ENCODE measurements at regions not wholly inside any gene's neighbourhood (a gene's known extent, or its start where the extent isn't known, plus 50 kb on each side); places are given as distances from the start of the nearest gene placed in this dataset.

GRCh38 chr2:425243-425642, 137.4 kb upstream of the ALKAL2 start:
- Histone ChIP-seq H3K4me2 (ENCODE audit: insufficient read depth, low read length) (no peak overlapping the region), H3K79me2 (ENCODE audit: control insufficient read depth, insufficient read depth, low read length) (no peaks in the 10 kb centered on the region), H3K27ac (ENCODE audit: insufficient read depth, low read depth, low read length) (no peak overlapping the region), H3K9me1 (replicated peaks; ENCODE audit: control insufficient read depth, extremely low read depth, insufficient read depth, low read length) (no peaks in the 10 kb centered on the region), H3K4me1 (ENCODE audit: control insufficient read depth, extremely low read depth, insufficient read depth, low read length) (no peaks in the 10 kb centered on the region), H3K9me3 (replicated peaks; ENCODE audit: control insufficient read depth, insufficient read depth, low read length) (peaks cover 5% of the 10 kb centered on the region), H2AFZ (ENCODE audit: low read depth, low read length) (no peak overlapping the region), H3K9ac (replicated peaks; ENCODE audit: extremely low read depth, insufficient read depth, low read length) (no peak overlapping the region), H4K20me1 (replicated peaks; ENCODE audit: control insufficient read depth, extremely low read depth, insufficient read depth, low read length) (no peaks in the 10 kb centered on the region), H3K4me3 (replicated peaks in 1 of 3; ENCODE audit: insufficient read depth in 1 of 3, low read depth in 1 of 3, low read length in 3 of 3) (no peak overlapping the region), H3K27me3 (ENCODE audit: control insufficient read depth in 2 of 2, insufficient read depth in 2 of 2, low read length in 2 of 2) (no peaks in the 10 kb centered on the region), H3K36me3 (ENCODE audit: control insufficient read depth in 2 of 2, extremely low read depth in 1 of 2, insufficient read depth in 2 of 2, low read length in 2 of 2) (no peaks in the 10 kb centered on the region)
- TF ChIP-seq POLR2AphosphoS5 (IDR thresholded peaks at IDR 0.05; ENCODE audit: insufficient read depth, low read depth, low read length), result no peak
- no peak for TF ChIP-seq POLR2A (IDR thresholded peaks at IDR 0.05; ENCODE audit: low read depth, low read length)
- TF ChIP-seq MAX (IDR thresholded peaks at IDR 0.05; ENCODE audit: insufficient read depth, insufficient read length), result no peak
- intact Hi-C loops (cut with micrococcal nuclease) (no loop called here), dilution Hi-C loops (cut with MboI; ENCODE audit: extremely low pct_ligation_motif_present, low sequenced_read_pairs) (no loop called here)
- BruUV-seq (replicated peaks), result no TSS peak
- DNase-seq (ENCODE audit: low read depth, low spot score) (no peak), FAIRE-seq (no peak)
- POLR2A ChIA-PET, result no interaction called here
- CTCF ChIA-PET, result no interaction called here

- no peaks in the 10 kb centered on the region for H4K20me1 ChIP-seq (replicated peaks; ENCODE audit: control insufficient read depth, extremely low read depth, insufficient read depth, low read length)
- H3K4me1 ChIP-seq (ENCODE audit: control insufficient read depth, extremely low read depth, insufficient read depth, low read length), result no peaks in the 10 kb centered on the region
- H3K27me3 ChIP-seq (ENCODE audit: control insufficient read depth in 2 of 2, insufficient read depth in 2 of 2, low read length in 2 of 2), result no peaks in the 10 kb centered on the region
- BruUV-seq (replicated peaks), result no TSS peak
- dilution Hi-C loops (cut with MboI; ENCODE audit: extremely low pct_ligation_motif_present, low sequenced_read_pairs), result no loop called here
- no peak overlapping the region for H3K27ac ChIP-seq (ENCODE audit: insufficient read depth, low read depth, low read length)
- H3K9me3 ChIP-seq (replicated peaks; ENCODE audit: control insufficient read depth, insufficient read depth, low read length), result peaks cover 5% of the 10 kb centered on the region
- H3K4me3 ChIP-seq (replicated peaks in 1 of 3; ENCODE audit: insufficient read depth in 1 of 3, low read depth in 1 of 3, low read length in 3 of 3), result no peak overlapping the region
- H3K9ac ChIP-seq (replicated peaks; ENCODE audit: extremely low read depth, insufficient read depth, low read length), result no peak overlapping the region
- POLR2A ChIA-PET, result no interaction called here
- TF ChIP-seq POLR2A (IDR thresholded peaks at IDR 0.05; ENCODE audit: low read depth, low read length), result no peak
- no peak for TF ChIP-seq JUN (IDR thresholded peaks at IDR 0.05; ENCODE audit: borderline replicate concordance, insufficient read depth, insufficient read length, low read depth)
- TF ChIP-seq EZH2 (IDR thresholded peaks at IDR 0.05; ENCODE audit: borderline replicate concordance, low read depth, low read length, severe bottlenecking), result no peak
- TF ChIP-seq CTCF (IDR thresholded peaks at IDR 0.05; ENCODE audit: extremely low read depth in 1 of 2, insufficient read depth in 1 of 2, low read depth in 1 of 2, low read length in 2 of 2), result no peak
- TF ChIP-seq POLR2AphosphoS5 (IDR thresholded peaks at IDR 0.05; ENCODE audit: insufficient read depth, low read depth, low read length), result no peak
- TF ChIP-seq FOS (IDR thresholded peaks at IDR 0.05; ENCODE audit: borderline replicate concordance, insufficient read depth, low read length), result no peak
- no peak for TF ChIP-seq GATA2 (IDR thresholded peaks at IDR 0.05; ENCODE audit: insufficient read depth, insufficient read length, low read depth, low read length)
- TF ChIP-seq MAX (IDR thresholded peaks at IDR 0.05; ENCODE audit: insufficient read depth, insufficient read length), result no peak
- TF ChIP-seq MYC (IDR thresholded peaks at IDR 0.05; ENCODE audit: low read depth, low read length), result no peak
- H3K4me2 ChIP-seq (ENCODE audit: insufficient read depth, low read length), result no peak overlapping the region
- no peak overlapping the region for H2AFZ ChIP-seq (ENCODE audit: low read depth, low read length)
- CTCF ChIA-PET, result no interaction called here
- DNase-seq (ENCODE audit: low read depth, low spot score) (no peak), FAIRE-seq (no peak)
- H3K36me3 ChIP-seq (ENCODE audit: control insufficient read depth in 2 of 2, extremely low read depth in 1 of 2, insufficient read depth in 2 of 2, low read length in 2 of 2), result no peaks in the 10 kb centered on the region
- intact Hi-C loops (cut with micrococcal nuclease), result no loop called here
- H3K9me1 ChIP-seq (replicated peaks; ENCODE audit: control insufficient read depth, extremely low read depth, insufficient read depth, low read length), result no peaks in the 10 kb centered on the region
- no peaks in the 10 kb centered on the region for H3K79me2 ChIP-seq (ENCODE audit: control insufficient read depth, insufficient read depth, low read length)
Measured at GRCh38 chr2:424306-425171, 136.6 kb upstream of the ALKAL2 start.

All from endothelial cell of umbilical vein (primary cell).